GM21447 (cell line): ENCODE measurements at regions not wholly inside any gene's neighbourhood (a gene's known extent, or its start where the extent isn't known, plus 50 kb on each side); places are given as distances from the start of the nearest gene placed in this dataset.
"Not testable (repeated sequence)": the region's sequence is repeated elsewhere in the genome, so short reads cannot be mapped to it uniquely, and the experiment has no call there.

ENCODE experiments used
- ATAC-seq: cut with Tn5 transposase; IDR thresholded peaks from one replicate; pipeline ENCODE4 v1.9.1; 2021; ENCODE audit not compliant: unreplicated experiment

DNA sequence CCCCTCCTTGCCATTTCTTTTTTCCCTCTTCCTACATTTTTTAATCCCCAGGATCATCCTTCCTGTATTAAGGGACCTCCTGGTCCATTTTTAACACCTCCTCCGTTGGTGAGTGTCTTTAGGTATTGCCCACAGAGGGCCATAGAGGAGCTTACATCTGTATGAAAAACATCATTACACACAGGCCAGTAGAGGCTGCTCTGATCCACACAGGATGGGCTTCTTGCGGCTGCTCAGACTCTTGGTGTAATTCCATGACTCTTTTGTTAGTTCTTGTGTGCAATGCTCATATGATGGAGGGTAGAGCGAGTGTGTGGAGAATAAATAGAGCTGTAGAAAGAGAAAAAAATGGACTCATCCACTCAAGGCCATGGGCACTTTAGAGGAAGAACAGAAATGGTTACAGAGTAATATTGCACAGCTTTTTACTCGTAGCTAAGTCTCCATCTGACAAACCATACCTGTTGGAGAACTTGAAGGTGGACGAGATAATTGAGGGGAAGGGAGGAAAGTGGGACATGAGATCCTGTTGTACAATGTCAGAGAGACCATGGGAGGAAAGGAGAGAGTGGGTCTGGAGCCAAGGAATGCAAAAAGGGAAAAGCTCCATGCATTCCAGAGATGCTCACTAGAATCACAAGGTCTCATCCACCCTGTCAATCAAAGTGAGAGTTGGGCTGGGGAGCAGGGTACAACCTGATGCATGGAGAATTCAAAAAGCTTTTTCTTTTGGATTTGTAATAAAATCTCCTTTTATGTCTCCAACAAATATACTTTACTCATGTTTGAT, 129.7 kb upstream of the TNP1 start:
- ATAC-seq: no peak

DNA sequence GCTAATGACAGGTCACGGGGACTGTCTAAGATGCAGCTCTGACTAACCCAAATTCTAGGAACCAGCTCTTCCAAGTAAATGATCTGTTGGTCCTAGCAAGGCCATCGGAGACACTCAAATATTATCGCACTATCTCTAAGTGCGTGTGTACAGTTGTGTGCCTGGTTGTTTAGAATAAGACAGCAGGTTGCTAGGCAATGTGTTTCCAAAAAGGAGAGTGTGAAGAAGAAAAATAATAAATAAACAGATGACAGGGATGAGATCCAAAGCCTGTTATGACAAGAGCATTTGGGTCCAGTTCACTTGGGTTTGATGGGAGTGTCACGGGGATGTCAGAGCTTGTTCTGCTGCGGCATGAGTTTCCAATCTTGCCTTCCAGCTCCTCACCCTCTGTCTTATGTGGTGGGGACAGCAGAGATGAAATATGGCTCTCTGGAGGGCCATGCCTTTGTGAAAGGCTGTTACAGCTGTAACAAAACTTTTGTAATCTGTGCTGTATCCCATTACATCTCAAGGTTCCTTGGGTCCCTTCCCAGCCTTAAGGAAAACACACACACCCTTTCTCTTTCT, 127.5 kb upstream of the TNP1 start:
- no peak for ATAC-seq

DNA sequence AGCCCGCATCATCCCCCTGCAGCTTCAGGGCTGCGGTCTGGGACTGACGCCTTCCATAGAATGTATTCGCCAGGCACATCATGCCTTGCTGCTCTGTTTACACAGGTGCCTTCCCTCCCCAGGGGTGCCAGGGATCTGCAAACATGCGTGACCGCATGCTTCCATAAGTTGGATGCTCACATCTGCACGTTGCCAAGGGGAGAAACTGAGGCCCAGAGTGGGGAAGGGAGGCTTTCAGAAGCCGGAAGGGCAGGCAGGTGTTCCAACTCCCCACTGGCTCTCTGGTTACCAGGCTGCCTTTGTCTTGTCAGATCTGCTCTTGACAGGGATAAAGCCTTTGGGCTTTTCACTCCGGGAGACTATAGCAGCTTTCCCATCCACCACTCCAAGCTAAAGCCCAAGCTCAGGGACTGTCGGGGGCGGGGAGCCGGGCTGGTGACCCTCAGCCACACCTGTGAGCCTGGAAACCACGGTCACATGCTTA, 125.8 kb upstream of the TNP1 start:
- ATAC-seq: no peak

DNA sequence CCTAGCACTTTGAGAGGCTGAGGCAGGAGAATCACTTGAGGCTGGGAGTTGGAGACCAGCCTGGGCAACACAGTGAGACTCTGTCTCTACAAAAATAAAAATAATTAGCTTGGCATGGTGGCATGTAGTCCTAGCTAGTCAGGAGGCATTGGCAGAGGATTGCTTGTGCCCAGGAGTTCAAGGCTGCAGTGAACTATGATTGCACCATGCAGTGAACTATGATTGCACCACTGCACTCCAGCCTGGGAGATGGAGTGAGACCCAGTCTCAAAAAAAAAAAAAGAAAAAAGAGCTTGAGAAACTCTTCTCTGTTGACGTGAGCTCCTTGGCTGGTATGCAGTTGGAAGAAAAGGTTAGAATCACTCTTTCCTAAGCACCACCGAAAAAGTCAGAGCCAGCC, 125.1 kb upstream of the TNP1 start:
- ATAC-seq: no peak

DNA sequence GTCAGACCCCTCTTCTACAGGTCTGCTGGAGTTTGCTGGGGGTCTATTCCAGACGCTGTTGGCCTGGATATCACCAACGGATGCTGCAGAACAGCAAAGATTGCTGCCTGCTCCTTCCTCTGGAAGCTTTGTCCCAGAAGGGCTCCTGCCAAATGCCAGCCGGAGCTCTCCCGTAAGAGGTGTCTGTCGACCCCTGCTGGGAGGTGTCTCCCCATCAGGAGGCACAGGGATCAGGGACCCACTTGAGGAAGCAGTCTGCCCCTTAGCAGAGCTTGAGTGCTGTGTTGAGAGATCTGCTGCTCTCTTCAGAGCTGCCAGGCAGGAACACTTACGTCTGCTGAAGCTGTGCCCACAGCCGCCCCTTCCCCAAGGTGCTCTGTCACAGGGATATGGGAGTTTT, 122.1 kb upstream of the TNP1 start:
- not testable (repeated sequence) for ATAC-seq

DNA sequence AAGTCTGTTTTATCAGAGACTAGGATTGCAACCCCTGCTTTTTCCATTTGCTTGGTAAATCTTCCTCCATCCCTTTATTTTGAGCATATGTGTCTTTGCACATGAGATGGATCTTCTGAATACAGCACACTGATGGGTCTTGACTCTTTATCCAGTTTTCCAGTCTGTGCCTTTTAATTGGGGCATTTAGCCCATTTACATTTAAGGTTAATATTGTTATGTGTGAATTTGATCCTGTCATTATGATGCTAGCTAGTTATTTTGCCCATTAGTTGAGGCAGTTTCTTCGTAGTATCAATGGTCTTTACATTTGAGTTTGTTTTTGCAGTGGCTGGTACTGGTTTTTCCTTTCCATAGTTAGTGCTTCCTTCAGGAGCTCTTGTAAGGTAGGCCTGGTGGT, 120.6 kb upstream of the TNP1 start:
- not testable (repeated sequence) for ATAC-seq

DNA sequence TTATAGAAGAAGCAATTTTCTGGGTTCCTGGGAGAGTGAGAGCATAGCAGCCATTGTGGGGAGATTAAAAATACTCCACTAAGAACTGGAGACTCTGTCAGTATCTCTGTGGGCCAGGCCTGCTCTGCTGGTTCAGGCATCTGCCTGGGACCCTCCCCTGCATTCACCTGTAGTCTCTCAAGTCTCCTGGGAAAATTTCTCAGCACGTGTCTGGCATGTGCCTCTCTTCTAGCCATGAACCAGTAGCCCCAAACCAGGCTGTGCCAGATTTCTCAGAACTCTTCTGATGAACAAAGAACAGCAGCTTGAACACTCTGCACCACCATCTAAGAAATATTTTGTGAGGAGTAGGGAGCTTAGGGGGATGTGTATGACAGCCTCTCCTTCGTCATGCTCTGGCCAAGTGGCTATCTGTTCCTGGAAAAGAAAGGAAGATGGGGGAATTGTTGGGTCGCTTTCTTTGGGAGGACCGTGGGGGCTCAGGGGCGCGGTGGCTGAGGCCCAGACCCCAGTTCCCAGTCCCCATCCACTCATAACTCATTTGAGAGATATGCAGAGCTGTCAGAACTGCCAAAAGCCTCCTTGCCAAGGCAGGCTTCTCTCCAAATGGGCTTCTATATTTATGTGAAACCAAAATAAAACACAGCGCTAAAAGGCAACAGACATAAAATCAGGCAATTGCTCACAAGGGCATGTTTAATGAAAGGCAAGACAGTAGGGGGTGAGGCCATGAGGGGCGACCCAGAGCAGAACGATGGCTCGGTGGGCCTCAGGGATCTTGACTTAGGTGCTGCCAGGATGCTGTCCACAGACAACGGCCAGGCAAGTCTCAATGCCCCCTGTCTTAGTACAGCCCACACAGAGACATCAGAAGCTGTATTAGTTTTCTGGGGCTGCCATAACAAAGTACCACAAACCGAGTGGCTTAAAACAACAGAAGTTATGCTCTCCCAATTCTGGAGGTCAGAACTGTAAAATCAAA, 114.7 kb upstream of the TNP1 start:
- ATAC-seq: no peak

DNA sequence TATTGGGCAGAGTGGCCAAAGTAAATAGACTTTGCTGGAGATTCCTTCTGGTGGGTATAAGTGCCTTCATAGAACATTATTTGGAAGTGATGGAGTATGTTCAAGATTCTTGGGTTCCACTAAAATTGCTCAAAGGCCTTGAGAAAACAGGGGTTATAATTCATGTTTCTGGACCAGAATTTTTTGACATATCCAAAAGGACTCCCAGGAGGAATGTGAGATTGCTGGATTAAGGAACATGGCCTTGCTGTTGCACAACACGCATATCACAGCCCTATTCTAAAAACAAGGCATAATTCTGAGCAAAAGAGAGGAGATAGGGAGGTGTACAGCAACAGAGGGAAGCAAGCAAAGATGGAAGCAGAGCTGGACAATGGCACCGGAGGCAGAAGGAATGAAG, 111.7 kb upstream of the TNP1 start:
- no peak for ATAC-seq

DNA sequence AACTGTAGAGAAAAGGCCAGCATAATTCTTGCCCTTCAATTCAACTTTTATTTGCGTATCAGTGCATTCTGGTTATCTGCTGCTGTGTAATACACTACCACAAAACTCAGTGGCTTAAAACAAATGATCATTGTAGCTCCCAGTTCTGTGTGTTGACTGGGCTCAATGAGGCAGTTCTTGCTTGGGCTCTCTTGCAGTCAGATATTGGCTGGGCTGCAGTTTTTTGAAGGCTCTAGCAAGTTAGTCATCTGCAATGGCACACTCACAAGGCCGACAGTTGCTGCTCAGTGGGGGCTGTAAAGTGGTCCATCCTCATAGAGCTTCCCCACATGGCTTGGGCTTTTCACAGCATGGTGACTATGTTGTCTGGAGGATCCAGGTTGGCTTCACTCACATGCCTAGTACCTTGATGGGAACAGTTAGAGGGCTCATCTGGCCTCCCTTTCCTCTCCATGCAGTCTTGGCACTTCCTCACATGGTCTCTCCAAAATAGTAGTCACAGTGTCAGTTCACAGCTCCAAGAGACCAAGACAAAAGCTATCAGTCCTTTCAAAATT, 110.6 kb upstream of the TNP1 start:
- ATAC-seq: no peak

DNA sequence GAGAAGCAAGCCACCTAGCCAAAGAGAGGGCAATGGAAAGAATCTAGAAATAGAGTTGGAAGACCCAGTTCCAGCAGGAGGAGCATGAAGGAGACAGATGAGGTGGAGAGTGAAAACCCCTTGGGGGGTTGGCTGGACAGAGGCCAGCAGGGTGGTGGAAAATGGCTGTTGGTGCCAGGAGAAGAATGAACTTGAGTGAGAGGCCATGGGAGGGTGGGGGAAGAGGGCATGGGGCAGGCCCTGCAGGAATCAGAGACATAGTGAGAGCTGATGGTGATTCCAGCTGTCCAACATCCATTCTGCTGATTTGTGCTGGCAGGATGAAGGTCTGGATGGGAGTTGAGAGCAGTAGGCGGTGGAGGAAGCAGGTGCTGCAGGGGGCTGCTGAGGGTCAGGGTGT, 108.0 kb upstream of the TNP1 start:
- no peak for ATAC-seq

DNA sequence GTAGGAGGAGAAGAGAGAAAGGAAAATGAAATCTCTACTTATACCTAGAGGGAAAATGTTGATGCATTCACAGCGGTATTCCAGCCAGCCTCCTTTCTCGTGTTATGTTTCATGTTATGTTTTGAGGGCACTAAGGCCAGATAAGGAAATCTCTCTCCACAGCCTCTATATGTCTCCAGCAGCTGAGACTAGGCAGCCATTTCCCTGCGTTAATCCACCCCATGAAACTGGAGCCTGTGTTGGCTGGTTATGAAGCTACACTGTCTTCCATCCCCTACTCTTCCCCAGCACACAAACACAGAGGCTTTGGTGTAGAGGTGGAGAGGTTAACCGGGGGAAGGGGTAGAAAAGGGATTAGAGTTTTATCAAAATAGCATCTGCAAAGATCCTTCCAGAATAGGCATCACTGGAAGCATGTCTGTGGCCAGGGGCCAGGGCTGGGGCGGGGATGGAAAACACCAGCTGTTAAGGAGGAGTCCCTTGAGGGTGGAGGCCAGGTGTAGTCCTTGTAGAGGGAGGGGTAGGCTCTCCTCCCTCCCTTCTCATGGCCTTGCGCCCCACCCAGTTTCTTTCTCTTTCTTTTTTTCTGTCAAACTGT, 100.9 kb upstream of the TNP1 start:
- ATAC-seq: no peak

DNA sequence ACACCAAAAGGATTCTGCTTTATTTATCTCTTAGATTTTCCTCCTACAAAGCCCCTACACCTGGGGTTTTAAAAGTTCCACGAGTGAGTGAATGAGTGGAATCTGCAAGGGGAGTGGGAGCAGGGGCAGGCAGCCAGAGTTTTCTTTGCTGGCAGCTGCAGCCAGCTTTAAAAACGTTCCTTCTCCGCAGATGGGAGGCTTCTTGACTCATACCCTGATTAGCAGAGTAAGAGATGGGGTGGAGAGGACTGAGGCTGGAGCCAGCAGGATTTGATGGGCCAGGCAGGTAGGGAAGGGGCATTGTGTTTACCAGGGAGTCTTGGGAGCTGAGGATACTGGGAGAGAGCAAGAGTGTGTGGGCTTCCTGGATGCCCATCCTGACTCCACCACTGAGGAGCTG, 99.6 kb upstream of the TNP1 start:
- ATAC-seq: no peak

DNA sequence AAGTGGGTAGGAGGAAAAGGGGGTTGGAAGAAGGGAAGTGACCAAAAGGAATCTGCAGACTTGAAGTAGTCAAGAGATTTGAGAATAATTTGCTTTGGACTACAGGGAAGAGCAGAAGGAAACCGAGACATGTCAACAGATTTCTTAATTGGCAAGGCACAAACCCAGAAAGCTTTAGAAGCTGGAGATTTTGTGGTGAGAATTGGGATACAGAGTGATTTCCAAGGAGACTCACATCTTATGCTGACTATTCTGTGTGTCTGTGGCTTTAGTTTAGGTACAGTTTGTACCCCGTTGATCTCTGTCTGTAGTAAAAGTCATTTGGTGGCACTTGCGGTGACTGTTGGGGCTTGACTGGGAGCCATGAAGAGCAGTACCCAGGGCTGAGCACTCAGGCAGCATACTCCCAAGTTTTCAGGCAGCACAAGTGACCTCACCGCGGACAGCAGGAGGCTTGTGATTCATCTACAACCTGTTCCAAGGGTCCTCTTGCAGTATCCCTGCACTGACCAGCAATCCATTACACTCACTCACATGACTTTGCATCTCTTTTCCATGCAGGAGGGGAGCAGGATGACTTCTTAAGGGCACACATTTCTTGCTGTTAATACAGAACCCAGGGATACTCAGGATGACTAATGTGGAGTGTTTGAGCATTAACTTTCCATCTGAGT, 97.1 kb upstream of the TNP1 start:
- no peak for ATAC-seq

DNA sequence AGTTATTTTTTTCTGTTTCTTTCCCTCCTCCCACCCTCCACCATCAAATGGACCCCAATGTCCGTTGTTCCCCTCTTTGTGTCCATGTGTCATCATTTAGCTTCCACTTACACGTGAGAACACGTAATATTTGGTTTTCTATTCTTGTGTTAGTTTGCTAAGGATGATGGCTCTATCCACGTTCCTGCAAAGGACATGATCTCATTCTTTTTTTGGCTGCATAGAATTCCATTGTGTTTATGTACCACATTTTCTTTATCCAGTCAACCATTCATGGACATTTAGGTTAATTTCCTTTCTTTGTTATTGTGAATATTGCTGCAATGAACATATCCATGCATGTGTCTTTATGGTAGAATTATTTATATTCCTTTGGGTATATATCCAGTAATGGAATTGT, 91.3 kb upstream of the TNP1 start:
- no peak for ATAC-seq

DNA sequence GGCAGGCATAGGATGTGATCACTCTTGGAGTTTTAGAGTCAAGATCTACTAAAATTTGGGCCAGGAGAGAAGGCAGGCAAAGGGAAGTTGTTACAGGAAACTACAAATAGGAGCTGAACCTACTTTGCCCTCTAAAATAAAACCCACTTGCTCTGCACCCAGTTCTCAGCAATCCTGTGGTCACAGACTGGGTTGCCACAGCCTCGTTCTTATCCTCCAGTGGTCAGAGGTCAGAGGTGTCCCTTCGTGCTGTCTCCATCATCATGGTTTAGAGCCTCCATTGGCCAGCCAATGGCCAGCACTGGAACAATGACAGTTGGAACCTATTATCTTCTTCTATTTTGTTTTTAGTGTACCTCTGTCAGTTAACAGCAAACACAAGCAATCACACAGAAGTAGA, 90.7 kb upstream of the TNP1 start:
- ATAC-seq: no peak

DNA sequence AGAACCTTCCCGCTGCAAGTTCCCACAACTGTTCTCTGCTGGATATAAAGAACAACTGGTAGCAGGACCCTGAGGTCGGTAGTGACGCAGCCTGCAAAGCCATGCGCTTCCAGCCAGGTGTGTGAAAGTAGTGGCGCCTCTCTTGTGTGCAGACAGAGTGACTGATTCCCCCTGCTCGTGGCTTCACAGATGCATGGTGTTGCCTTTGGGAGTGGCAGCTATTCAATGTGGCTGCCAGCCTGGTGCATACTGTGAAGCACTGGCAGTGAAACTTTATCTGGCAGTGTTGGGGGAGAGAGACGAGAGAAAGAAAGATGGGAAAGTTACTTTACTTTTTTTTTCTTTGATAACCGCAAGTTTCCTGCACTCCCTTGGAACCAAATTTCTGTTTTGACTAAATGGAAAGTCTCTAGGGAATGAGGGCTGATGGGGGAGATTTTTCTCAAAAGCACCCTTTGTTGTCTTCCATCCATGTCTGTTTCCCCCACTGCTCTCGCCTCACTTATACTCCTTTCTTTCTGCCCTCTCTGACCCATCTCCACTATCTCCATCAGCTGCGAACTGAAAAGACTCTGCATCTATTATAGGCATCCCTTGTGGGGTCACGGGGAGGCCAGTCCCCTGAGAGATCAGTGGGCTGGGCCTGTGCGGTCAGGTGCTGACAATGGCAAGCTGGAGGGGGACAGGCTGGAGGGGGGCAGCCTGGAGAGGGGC, 90.0 kb upstream of the TNP1 start:
- ATAC-seq: peak; percentile 51

DNA sequence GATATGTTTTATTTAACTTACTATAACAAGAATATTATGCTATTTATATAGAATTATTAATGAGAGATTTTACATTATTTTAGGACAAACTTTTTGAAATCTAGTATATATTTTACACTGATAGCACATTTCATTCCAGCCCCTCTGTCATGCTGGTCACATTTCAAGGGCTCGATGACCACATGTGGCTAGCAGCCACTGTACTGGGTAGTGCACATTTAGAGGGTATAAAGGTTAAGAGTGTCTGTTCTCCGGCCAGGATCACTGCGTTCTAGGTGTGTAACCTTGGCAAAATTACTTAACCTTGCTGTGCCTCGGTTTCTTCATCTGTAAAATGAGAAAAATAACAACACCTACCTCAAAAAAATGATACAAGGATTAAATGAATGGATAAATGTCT, 87.2 kb upstream of the TNP1 start:
- ATAC-seq: no peak

DNA sequence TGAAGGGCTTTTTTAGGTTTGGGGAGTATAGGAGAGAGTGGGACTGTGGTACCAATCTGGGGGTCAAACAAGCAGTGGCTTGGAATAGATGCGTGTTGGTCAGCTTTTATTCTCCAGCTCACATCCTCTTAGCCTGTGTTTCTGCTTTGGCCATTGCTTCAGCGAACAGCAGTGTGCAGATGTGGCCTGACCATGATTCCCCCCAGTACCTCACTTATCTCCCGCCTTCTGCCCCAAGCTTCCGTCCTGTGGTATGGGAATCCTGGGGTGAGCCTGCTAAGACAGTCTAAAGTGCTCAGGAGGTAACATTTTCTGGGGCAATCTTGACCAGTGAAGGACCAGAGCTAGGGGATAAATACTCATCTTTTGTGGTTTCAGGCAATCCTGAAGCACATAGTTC, 84.9 kb upstream of the TNP1 start:
- no peak for ATAC-seq

DNA sequence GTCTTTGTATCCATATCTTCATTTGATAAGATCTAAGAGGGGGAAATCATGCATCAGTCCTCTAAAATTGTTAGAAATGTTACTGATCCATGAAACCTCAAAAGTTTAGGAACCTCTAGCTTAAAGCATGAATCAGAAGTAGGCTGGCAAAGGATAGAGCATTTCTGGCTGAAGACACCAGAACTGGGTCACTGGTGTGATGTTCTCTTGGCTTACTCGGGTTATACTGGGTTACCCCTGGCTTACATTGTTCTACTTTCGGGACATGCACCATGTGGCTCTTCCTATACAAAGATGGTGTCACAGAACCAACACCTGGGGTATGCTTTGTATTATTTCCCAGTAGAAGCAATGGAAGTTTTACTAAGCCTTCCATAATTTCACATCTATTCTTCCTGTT, 83.2 kb upstream of the TNP1 start:
- no peak for ATAC-seq

DNA sequence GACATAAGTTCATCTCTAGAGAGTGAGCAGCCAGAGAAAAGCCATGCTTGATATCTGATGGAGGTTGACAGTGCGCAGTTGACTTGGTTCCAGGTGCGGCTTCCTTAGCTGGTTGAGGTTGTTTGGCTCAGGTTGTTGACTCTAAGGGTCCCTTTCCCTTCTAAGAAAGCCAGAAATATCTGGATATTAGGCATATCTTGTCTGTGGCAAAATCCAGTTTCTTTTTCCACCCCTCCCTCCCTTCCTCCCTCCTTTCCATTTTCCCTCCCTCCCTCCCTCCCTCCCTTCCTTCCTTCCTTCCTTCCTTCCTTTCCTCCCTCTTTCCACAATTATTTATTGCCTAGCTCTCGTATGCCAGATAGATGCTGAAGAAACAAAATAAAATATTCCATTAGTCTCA, 82.6 kb upstream of the TNP1 start:
- no peak for ATAC-seq
